Naive thymus-derived CD8-positive, alpha-beta T cell (primary cell): ENCODE measurements at regions not wholly inside any gene's neighbourhood (a gene's known extent, or its start where the extent isn't known, plus 50 kb on each side); places are given as distances from the start of the nearest gene placed in this dataset.

Experiments
- ATAC-seq, 2 donors: fragments of 150-1000 bp; cut with Tn5 transposase in 1 of 2; sonication (Bioruptor Pico), chemical (Tn5 transposase) in 1 of 2; 1 replicate in 1 of 2; 2 replicates in 1 of 2; pipeline ENCODE4 v1.10.0; 2021; ENCODE audit warnings: mild to moderate bottlenecking in 2 of 2, moderate library complexity in 2 of 2
- POLR2A ChIA-PET: fragments of 350-600 bp; sonication (Branson Sonifier 250); formaldehyde crosslinking; loops from one replicate; lab custom pipeline; 2021; ENCODE audit warnings: antibody characterized with exemption; lab: Charles Lee
- DNase-seq, 10 donors: peaks; one replicate each; pipeline versions ENCODE4 v3.0.0 to v3.0.0-alpha.2; 2020 to 2022
- H3K27ac Mint-ChIP-seq, 10 donors: one replicate each; pipeline ENCODE4 v1.8.0; 2020 to 2022; ENCODE audit warnings: mild to moderate bottlenecking in 10 of 10, mixed read lengths in 10 of 10, moderate library complexity in 4 of 10, inconsistent platforms in 1 of 10
- H3K27me3 Mint-ChIP-seq, 5 donors: one replicate each; pipeline ENCODE4 v1.8.0; 2021 to 2022; ENCODE audit warnings: mixed read lengths in 5 of 5
- H3K36me3 Mint-ChIP-seq, 3 donors: one replicate each; pipeline ENCODE4 v1.8.0; 2020 to 2022; ENCODE audit warnings: mixed read lengths in 3 of 3, mild to moderate bottlenecking in 2 of 3, inconsistent platforms in 1 of 3
- H3K4me1 Mint-ChIP-seq, 4 donors: one replicate each; pipeline ENCODE4 v1.8.0; 2021 to 2022; ENCODE audit warnings: mixed read lengths in 4 of 4
- H3K4me3 Mint-ChIP-seq, 10 donors: one replicate each; pipeline ENCODE4 v1.8.0; 2020 to 2022; ENCODE audit warnings: mild to moderate bottlenecking in 10 of 10, mixed read lengths in 10 of 10, moderate library complexity in 6 of 10, inconsistent platforms in 1 of 10
- H3K9me3 Mint-ChIP-seq, 9 donors: one replicate each; pipeline ENCODE4 v1.8.0; 2020 to 2022; ENCODE audit warnings: mixed read lengths in 9 of 9, mild to moderate bottlenecking in 3 of 9, inconsistent platforms in 1 of 9, moderate library complexity in 1 of 9

- no peak for ATAC-seq
- Mint-ChIP-seq H3K4me1 (no peaks in the 10 kb centered on the region), H3K4me3 (no peak overlapping the region), H3K27me3 (peaks cover 7 to 42% (median 21%) of the 10 kb centered on the region in 5 donors), H3K36me3 (peaks cover 0 to 8% (median 0%) of the 10 kb centered on the region in 3 donors), H3K9me3 (peaks cover 0 to 3% (median 0%) of the 10 kb centered on the region in 9 donors), H3K27ac (no peak overlapping the region)
- DNase-seq: no peak
- POLR2A ChIA-PET: no interaction called here
Observed at GRCh38 chr15:98455904-98456303, 192.4 kb upstream of the IGF1R start.

- Mint-ChIP-seq H3K27me3 (peaks cover 0 to 36% (median 14%) of the 10 kb centered on the region in 5 donors), H3K4me1 (no peaks in the 10 kb centered on the region), H3K9me3 (peaks cover 5 to 39% (median 27%) of the 10 kb centered on the region in 9 donors), H3K4me3 (no peak overlapping the region), H3K36me3 (peaks cover 0 to 41% (median 7%) of the 10 kb centered on the region in 3 donors), H3K27ac (no peak overlapping the region)
- no peak for ATAC-seq
- POLR2A ChIA-PET: no interaction called here
- DNase-seq: no peak
Observed at GRCh38 chr15:98476559-98476958, 171.8 kb upstream of the IGF1R start.

GRCh38 chr15:98480844-98481243 is 167.5 kb upstream of the IGF1R start:
- H3K27ac Mint-ChIP-seq: no peak overlapping the region
- no peak overlapping the region for H3K4me3 Mint-ChIP-seq

GRCh38 chr15:98483575-98484130 is 164.7 kb upstream of the IGF1R start:
- ATAC-seq: no peak
- H3K4me1 Mint-ChIP-seq: no peaks in the 10 kb centered on the region
- H3K9me3 Mint-ChIP-seq: peaks cover 0 to 21% (median 12%) of the 10 kb centered on the region in 9 donors
- peaks cover 4 to 55% (median 22%) of the 10 kb centered on the region in 5 donors for H3K27me3 Mint-ChIP-seq
- H3K27ac Mint-ChIP-seq: no peak overlapping the region
- POLR2A ChIA-PET: no interaction called here
- no peak for DNase-seq
- peaks cover 0 to 19% (median 0%) of the 10 kb centered on the region in 3 donors for H3K36me3 Mint-ChIP-seq
- no peak overlapping the region for H3K4me3 Mint-ChIP-seq

More at GRCh38 chr15:98480844-98481243, 167.5 kb upstream of the IGF1R start:
- Mint-ChIP-seq H3K4me1 (no peaks in the 10 kb centered on the region), H3K27me3 (peaks cover 4 to 46% (median 19%) of the 10 kb centered on the region in 5 donors), H3K36me3 (peaks cover 0 to 36% (median 2%) of the 10 kb centered on the region in 3 donors), H3K9me3 (peaks cover 0 to 40% (median 27%) of the 10 kb centered on the region in 9 donors)
- POLR2A ChIA-PET: no interaction called here
- no peak for DNase-seq
- ATAC-seq: no peak

- H3K27ac Mint-ChIP-seq: no peak overlapping the region
Observed at GRCh38 chr15:98484914-98485313, 163.4 kb upstream of the IGF1R start.

GRCh38 chr15:98485451-98485850 is 162.9 kb upstream of the IGF1R start:
- no peak for DNase-seq
- Mint-ChIP-seq H3K4me1 (no peaks in the 10 kb centered on the region), H3K4me3 (no peak overlapping the region), H3K27me3 (peaks cover 4 to 42% (median 16%) of the 10 kb centered on the region in 5 donors), H3K27ac (no peak overlapping the region), H3K36me3 (peaks cover 0 to 13% (median 0%) of the 10 kb centered on the region in 3 donors), H3K9me3 (peaks cover 0 to 21% (median 12%) of the 10 kb centered on the region in 9 donors)
- POLR2A ChIA-PET: no interaction called here
- ATAC-seq: no peak

More at GRCh38 chr15:98484914-98485313, 163.4 kb upstream of the IGF1R start:
- H3K36me3 Mint-ChIP-seq: peaks cover 0 to 13% (median 0%) of the 10 kb centered on the region in 3 donors
- peaks cover 0 to 21% (median 12%) of the 10 kb centered on the region in 9 donors for H3K9me3 Mint-ChIP-seq
- POLR2A ChIA-PET: no interaction called here
- peaks cover 4 to 46% (median 14%) of the 10 kb centered on the region in 5 donors for H3K27me3 Mint-ChIP-seq
- ATAC-seq (no peak), DNase-seq (no peak)
- no peak overlapping the region for H3K4me3 Mint-ChIP-seq
- H3K4me1 Mint-ChIP-seq: no peaks in the 10 kb centered on the region

- Mint-ChIP-seq H3K9me3 (peaks cover under 1 to 17% (median 9%) of the 10 kb centered on the region in 9 donors), H3K4me1 (no peaks in the 10 kb centered on the region), H3K36me3 (peaks cover 0 to 10% (median 2%) of the 10 kb centered on the region in 3 donors), H3K27ac (no peak overlapping the region), H3K27me3 (peaks cover 0 to 11% (median 2%) of the 10 kb centered on the region in 5 donors), H3K4me3 (no peak overlapping the region)
- no peak for ATAC-seq
- no peak for DNase-seq
- POLR2A ChIA-PET: interaction anchor here (0.7 kb wide), 1 partner anchor 76 kb away, joined by 3 read pairs; no protein-coding TSS in a partner anchor
Observed at GRCh38 chr15:98493966-98494511, 154.3 kb upstream of the IGF1R start.

GRCh38 chr15:98501192-98501591 is 147.1 kb upstream of the IGF1R start:
- DNase-seq (no peak), ATAC-seq (no peak)
- H3K27me3 Mint-ChIP-seq: peaks cover 24 to 58% (median 43%) of the 10 kb centered on the region in 5 donors
- H3K9me3 Mint-ChIP-seq: peaks cover 8 to 21% (median 13%) of the 10 kb centered on the region in 9 donors
- POLR2A ChIA-PET: no interaction called here
- H3K4me1 Mint-ChIP-seq: no peaks in the 10 kb centered on the region
- H3K4me3 Mint-ChIP-seq: no peak overlapping the region
- H3K27ac Mint-ChIP-seq: no peak overlapping the region
- peaks cover 0 to 19% (median 10%) of the 10 kb centered on the region in 3 donors for H3K36me3 Mint-ChIP-seq

GRCh38 chr15:98501632-98502031 is 146.7 kb upstream of the IGF1R start:
- Mint-ChIP-seq H3K36me3 (peaks cover 0 to 19% (median 10%) of the 10 kb centered on the region in 3 donors), H3K27ac (no peak overlapping the region), H3K4me3 (no peak overlapping the region), H3K4me1 (no peaks in the 10 kb centered on the region), H3K27me3 (peaks cover 27 to 62% (median 43%) of the 10 kb centered on the region in 5 donors), H3K9me3 (peaks cover 7 to 21% (median 13%) of the 10 kb centered on the region in 9 donors)
- ATAC-seq: no peak
- DNase-seq: no peak
- POLR2A ChIA-PET: no interaction called here

GRCh38 chr15:98503970-98504369 is 144.4 kb upstream of the IGF1R start:
- ATAC-seq (no peak), DNase-seq (no peak)
- no peak overlapping the region for H3K27ac Mint-ChIP-seq
- peaks cover 4 to 16% (median 9%) of the 10 kb centered on the region in 9 donors for H3K9me3 Mint-ChIP-seq
- H3K4me3 Mint-ChIP-seq: no peak overlapping the region
- H3K36me3 Mint-ChIP-seq: peaks cover 0 to 10% (median 8%) of the 10 kb centered on the region in 3 donors
- H3K27me3 Mint-ChIP-seq: peaks cover 26 to 76% (median 53%) of the 10 kb centered on the region in 5 donors
- H3K4me1 Mint-ChIP-seq: no peaks in the 10 kb centered on the region
- POLR2A ChIA-PET: no interaction called here

GRCh38 chr15:98504998-98505397 is 143.3 kb upstream of the IGF1R start:
- peaks cover 0 to 5% (median 0%) of the 10 kb centered on the region in 9 donors for H3K9me3 Mint-ChIP-seq
- ATAC-seq: no peak
- peaks cover 0 to 2% (median 0%) of the 10 kb centered on the region in 3 donors for H3K36me3 Mint-ChIP-seq
- H3K27me3 Mint-ChIP-seq: peaks cover 24 to 66% (median 50%) of the 10 kb centered on the region in 5 donors
- POLR2A ChIA-PET: no interaction called here
- no peak overlapping the region for H3K27ac Mint-ChIP-seq
- DNase-seq: no peak
- no peaks in the 10 kb centered on the region for H3K4me1 Mint-ChIP-seq
- no peak overlapping the region for H3K4me3 Mint-ChIP-seq

GRCh38 chr15:98505611-98506031 is 142.7 kb upstream of the IGF1R start:
- Mint-ChIP-seq H3K27ac (no peak overlapping the region), H3K4me3 (no peak overlapping the region), H3K4me1 (no peaks in the 10 kb centered on the region), H3K9me3 (no peaks in the 10 kb centered on the region), H3K36me3 (no peaks in the 10 kb centered on the region), H3K27me3 (peaks cover 24 to 63% (median 50%) of the 10 kb centered on the region in 5 donors)
- DNase-seq (no peak), ATAC-seq (no peak)
- POLR2A ChIA-PET: no interaction called here

GRCh38 chr15:98506172-98506571 is 142.2 kb upstream of the IGF1R start:
- Mint-ChIP-seq H3K9me3 (no peaks in the 10 kb centered on the region), H3K4me3 (no peak overlapping the region), H3K4me1 (no peaks in the 10 kb centered on the region), H3K36me3 (no peaks in the 10 kb centered on the region), H3K27ac (no peak overlapping the region), H3K27me3 (peaks cover 24 to 63% (median 50%) of the 10 kb centered on the region in 5 donors)
- DNase-seq: no peak
- no peak for ATAC-seq
- POLR2A ChIA-PET: no interaction called here
